T-helper 2 cell (primary cell): ENCODE measurements at regions not wholly inside any gene's neighbourhood (a gene's known extent, or its start where the extent isn't known, plus 50 kb on each side); places are given as distances from the start of the nearest gene placed in this dataset.

Source experiments
- DNase-seq, 5 experiments: peaks; one replicate each; pipeline versions ENCODE4 v3.0.0 to v3.0.0-alpha.2; 2012 to 2022

DNA sequence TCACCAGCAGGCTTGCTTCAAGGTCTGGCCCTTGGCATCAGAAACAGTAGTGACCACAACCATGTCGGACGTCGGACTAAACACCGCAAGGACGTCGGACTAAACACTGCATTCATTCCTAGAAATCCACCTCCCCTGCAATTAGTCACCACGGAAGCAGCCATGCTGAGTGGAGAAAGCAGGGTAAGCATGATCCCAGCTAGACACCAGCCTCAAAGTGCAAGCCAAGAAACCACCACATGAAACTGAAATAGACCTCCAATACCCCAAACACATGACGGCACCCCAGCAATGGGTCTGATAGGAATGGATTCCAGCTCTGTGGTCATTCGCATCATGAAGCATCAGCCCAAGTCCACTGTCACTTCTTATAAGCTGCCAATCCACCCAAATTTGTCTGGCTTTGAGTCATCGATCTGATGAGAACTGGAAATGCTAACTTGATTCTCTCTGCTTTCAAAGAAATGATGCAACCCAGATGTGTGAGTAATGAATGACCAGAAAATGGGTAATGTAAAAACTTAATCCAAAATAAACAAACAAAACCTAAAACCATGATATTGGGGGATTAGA, 348.3 kb upstream of the TMCO5A start:
- no peak for DNase-seq

DNA sequence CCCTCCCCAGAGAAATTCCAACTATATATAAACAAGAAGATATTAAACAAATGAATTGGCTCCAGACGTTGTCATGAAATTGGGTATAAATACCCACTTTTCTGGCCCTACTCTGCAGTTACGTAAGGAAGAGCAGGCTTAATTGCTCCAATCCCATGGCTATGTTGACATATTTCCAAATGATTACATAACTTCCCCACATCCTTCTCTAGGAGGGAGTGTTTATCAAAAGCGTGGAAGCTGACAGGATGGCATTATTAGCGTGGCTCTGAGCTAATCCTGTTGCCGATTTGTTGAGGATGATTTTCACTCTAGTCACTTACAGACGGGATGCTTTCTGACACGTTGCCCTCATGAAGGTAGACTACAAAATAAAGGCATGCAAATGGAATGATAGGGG, 347.5 kb upstream of the TMCO5A start:
- no peak for DNase-seq

DNA sequence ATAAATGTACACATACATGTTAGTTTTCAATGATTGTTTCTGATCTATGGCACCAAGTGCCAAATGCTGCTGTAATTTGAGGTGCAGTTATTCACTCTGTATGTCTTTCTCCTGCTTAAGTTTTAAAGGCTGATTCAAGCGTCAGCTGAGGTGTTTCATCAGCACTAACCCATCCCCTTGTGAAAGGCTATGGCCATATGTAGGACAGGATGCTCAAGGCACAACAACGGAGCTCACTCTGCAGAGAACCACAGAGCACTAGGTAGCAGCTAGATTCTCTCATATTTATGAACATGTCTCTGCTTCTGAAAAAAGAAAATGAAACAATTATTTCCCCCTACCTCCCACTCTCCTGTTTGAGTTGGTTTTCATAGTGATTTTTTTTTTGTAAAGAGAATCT, 340.0 kb upstream of the TMCO5A start:
- DNase-seq: no peak

DNA sequence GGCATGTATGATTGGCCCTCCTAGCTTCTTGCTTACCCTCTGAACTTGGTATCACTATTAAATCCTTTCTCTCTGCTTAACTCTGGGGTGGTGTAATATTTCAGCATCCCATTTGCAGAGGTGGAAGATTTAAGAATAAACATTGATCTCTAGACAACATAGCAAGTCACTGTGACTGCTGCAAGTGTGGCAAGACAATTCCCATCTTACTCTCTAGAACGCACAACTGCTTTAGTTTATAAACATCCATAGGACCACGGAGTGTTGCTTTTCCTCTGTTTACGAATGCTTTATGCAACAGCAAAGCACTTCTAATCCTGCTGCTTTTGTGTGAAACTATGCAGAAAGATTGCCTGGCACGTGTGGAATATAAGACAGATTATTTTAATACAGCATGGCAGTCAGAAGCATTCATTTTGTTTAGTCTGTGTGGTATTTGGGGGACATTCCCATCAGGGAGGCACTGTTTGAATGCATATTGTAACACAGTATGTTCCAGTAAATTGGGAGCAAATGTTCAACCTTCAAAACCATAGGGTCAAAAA, 338.9 kb upstream of the TMCO5A start:
- DNase-seq: no peak

DNA sequence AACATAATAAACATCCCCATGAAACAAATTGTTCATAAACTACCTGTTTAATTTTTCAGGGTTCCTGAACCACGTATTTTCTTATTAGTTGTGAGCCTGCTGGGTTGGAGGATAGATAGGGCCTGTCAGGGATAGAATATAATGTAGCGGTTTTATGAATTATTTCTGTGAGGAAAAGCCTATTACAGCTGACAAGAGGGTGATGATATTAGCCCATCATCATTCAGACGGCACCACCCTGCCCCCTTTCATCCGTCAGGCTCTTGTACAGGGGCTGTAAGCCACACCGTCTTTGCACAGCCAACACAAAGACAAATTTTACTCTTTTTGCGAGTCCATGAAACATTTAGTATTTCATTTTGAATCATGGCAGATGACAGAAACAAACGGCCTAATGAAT, 335.3 kb upstream of the TMCO5A start:
- no peak for DNase-seq

DNA sequence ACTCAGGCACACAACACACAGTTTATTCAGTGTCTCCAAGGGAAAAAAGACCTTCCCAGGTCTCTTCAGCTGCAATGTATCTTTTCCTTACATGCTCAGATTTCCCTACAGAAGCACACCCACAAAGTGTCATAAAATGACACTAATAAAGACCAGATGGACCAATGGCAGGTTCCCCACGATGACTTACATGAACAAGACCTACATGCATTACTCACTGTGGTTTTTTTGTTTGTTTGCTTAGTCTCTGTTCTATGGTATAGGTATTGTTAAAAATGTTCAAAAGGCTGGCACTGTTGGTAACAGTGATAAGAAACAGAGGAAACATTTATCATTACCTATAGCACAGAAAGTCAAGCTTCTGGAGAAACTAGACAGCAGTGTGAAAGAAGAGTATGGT, 318.2 kb upstream of the TMCO5A start:
- no peak for DNase-seq

DNA sequence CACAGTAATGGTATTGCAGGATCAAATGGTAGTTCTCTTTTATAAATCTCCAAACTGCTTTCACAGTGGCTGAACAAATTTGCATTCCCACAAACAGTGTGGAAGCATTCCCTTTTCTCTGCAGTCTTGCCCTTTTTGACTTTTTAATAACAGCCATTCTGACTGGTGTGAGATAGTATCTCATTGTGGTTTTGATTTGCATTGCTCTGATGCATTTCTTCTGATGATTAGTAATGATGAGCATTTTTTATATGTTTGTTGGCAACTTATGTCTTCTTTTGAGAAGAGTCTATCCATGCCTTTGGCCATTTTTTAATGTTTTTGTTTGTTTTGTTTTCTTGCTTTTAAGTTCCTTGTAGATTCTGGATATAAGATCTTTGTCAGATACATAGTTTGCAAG, 316.1 kb upstream of the TMCO5A start:
- no peak for DNase-seq

DNA sequence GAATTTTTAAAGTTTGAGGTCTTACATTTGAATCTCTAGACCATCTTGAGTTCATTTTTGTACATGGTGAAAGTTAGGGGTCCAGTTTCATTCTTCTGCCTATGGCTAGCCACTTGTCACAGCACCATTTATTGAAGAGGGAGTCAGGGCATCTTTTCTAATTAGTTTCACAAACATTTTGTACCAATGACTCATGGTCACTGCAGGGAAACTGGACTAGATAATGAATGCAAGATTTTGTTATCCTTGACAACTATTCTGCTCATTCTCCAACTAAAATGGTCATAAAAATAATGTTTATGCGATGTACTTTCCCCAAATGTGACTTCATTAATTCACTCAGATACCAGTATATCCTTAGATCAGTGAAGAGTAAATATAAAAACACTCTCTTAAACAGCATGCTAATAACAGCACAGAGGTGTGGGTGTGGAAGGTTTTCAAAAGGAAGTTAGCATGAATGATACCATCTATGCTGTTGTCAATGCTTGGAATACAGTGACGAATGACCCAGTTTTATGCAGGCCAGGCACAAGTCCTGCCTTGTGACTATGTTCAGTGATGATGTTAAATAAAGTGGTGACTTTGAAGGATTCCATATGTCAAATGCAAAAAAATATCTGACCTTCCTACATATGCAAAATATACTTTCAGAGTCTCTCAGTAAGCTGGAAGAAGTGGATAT, 314.9 kb upstream of the TMCO5A start:
- no peak for DNase-seq

DNA sequence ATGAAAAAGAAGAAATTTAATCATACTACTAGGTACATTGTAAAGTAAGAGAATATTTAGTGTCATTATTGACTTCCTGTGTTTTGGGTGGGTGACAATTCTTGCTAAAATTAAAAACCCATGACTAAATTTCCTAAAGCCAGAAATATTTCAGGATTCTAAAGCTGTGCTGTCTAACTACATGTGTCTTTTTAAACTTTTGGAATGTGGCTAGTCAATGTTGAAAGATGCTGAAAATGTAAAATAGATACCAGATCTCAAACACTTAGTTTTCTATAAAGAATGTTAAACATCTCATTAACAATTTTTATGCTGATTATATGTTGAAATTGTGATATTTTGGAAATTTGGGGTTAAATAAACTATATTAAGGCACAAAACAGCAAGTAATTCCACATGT, 308.9 kb upstream of the TMCO5A start:
- no peak for DNase-seq

DNA sequence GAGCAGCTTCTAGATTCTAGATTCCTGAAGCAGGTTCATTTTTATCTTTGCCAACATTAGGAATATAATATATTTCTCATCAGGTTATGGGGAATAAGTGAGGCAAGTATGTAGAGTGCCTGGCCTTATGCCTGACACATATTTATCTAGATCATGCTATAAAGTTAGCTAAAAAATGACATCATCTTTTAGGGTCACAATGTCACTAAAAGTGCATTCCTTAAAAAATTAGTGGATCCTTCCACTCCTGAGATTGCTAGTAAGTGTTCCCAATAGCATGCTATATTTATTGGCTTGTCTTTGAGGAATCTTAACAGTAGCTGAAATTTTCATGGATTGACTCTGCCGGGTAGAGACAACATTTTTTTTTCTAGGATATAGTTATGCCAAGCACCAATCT, 305.9 kb upstream of the TMCO5A start:
- DNase-seq: no peak

DNA sequence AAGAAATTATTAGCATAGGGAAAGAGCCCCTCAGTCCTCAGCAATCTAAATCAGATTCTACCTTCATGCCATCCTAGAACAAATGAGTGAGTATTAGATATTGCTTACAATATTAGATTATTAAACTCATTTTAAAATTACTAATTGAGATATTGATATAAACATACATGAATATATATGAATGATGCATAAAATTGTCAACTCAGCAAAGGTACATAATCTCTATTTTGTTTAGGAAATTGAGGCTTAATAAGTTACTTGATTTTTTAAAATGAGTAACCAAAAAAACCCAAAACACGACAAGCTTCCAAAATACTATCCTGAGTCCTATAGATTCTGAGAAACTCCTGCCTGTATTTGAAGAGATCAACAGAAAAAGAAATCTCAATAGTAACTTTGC, 297.7 kb upstream of the TMCO5A start:
- DNase-seq: no peak

DNA sequence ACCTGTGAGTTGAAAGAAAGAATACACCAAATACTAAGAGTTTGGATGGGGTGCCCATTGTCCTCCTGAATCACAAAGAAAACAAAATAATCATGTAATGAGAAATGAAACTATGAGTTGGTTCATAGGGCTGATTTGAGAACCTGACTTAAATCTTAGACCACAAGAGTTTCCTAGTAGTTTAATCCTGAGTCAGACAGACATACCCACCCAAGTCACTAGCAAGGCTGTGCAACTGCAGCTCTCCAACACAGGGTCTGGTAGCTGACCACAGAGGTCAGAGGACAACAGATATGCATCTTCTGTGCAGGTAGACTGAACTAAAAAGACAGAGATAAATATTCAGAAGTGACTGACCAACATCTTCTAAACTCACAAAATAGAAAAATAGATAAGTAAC, 296.3 kb upstream of the TMCO5A start:
- peak in 1 of 5 experiments; percentile 2 for DNase-seq

DNA sequence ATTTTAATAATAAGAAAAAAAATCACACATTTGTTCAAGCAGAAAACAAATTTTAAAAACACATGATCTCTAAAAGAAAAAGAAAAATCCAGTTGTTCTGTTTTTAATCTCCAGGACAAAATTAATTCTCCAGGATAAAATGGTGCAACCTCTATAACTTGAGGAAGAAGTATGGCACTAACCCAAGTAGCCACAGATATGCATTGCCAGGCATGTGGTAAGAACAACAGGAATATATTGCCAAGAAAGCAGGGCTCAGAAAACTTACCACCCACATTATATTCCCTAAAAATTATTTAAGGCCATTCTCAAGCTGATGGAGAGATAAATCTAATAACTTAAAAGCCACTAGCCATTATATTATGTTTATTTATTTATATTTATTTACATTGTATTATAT, 295.7 kb upstream of the TMCO5A start:
- no peak for DNase-seq

DNA sequence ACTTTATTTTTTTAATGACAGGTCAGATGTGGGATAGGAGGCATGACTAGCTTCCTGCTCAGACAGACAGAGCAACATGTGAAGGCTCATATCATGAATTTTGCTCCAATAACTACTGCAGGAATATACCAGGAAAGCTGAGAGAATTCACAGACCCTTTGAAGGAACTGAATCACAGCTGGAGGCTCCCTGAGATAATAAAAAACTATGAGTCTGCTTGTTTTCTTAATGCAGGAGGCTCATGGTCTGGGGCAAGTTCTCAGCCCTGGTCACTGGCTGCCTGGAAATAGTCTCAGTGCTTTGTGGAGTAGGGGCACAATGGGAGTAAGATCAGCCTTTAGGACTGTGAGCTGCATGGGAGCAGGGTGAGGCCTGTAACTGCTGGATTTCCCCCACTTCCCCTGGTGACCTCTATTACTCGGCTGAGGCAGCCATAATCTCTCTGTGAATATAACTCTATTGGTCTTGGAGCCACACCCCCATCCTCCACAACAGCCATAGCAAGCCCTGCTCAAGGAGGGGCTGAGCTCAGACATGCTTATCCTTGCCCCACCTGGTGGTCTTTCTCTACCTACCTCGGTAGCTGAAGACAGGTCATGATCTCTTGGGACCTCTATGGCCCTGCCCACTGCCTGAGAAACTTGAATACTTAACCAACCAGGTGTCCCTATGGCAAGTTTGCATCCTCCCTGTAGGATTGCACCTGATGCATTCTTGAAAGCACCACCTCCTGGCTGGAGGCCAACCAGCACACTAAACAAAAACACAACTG, 281.6 kb upstream of the TMCO5A start:
- no peak for DNase-seq

DNA sequence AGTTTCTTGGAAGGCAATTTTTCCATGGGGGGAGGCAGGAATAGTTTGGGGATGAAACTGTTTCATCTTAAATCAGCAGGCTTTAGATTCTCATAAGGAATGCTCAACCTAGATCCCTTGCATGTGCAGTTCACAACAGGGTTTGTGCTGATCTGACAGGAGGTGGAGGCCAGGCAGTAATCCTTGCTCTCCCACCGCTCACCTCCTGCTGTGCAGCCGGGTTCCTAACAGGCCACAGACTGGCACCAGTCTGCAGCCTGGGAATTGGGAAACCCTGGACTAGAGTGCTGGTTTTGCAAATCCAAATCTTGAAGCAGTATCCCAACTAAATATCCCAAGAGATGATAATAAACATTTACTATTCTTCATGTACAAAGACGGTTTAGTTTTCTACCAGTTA, 256.3 kb upstream of the TMCO5A start:
- no peak for DNase-seq

DNA sequence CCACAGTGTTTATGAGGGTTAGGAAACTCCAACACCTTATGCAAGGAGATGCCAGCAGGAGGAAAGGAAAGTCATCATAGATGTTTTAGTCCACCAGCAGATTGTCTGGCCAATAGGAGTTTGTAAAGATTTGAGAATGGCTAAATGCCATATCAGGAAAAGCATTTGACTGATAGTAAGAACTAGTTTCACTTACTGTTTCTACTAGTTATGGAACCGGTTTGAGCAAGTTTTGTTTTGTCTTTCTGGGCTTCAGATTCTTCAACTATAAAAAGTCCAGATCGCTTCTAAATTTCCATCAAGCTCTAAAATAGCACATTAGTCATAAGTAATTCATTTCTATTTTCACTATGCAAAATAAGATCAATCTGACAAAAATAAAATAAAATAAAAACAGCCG, 254.8 kb upstream of the TMCO5A start:
- no peak for DNase-seq

DNA sequence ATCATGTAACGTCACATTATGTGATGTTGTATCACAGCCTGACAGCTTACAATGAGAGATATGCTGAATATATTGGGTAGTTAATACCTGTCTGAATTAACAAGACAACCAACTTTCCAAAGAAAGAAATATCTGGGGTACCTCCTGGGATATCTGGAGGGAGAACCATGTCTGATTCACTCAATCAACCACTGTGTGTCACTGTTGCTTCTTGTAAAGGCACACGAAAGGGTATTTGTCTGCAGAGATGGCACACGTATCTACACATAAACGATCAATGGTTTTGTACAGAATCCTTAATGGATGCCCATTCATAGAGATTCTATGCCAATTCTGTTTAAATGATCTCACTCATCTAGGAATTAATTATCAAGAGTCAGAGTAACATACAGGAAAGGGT, 252.1 kb upstream of the TMCO5A start:
- DNase-seq: no peak

DNA sequence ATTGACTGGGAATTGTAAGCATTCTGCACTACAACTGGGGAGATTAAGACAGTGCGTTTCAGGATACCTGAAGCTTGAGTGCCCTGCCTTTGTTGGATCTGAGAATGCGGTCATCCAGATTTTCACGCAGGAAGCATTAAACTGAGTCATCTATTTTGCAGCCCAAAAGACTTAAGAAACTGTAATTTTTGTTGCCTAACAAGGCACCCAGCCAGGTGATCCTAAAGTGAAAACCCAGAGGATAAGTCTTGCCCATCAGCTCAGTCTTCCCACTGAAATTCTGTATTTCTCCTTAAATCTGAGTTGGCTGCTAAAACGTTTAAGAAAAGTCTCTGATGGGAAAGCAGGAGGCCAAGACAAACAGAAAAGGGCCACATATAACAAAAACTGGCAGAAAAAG, 242.5 kb upstream of the TMCO5A start:
- DNase-seq: no peak

DNA sequence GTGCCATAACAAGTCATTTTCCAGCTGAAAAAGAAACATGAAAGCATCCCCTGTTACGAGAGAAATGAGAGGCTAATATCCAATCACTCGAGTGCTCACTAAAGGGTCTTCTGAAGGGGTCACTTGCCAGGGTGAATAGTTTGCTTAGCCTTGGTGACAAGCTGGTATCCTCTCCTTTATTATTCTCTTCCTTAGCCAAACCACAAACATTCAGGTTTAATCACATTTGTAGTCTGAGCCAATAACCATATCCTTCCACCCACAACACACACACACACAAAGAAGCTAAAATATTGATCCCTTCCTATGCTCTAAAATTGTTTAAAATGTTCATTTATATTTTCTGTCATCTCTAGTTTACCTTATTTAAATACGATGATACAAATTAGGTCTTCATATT, 240.5 kb upstream of the TMCO5A start:
- no peak for DNase-seq

DNA sequence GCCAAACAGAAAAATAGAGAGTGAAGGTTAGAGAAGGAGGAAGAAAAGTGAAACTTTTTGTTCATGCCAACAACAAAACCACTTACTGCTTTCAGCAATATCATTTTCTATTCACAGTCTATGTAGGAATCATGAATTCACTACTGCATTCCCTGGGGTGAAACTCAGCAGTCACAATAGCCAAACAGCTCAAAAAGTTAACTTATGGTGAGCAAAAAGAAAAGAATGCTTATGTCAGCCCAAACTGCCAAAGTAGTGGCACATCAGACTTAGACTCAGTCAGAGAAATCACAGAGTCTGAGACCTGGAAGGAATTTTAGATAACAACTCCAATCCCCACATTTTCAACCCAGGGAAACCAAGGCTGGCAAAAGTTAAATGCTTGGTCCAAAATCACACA, 238.7 kb upstream of the TMCO5A start:
- no peak for DNase-seq

DNA sequence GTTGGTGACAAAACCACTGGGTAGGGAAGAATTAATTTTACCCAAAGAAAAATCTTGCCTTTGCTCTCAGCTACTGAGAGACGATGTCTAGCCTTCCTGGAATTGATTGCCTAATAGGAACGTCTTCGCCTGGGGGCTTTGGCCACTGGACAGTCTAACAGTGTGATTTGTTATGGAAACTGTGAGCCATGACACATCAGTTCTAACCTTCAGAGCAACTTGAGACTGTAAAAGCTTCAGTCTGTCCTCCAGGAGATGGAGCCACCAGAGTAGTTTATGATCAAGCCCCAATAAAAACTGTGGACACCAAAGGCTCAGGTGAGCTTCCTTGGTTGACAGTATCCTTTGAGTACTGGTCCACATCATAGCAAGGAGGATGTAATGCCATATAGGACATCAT, 235.8 kb upstream of the TMCO5A start:
- no peak for DNase-seq

DNA sequence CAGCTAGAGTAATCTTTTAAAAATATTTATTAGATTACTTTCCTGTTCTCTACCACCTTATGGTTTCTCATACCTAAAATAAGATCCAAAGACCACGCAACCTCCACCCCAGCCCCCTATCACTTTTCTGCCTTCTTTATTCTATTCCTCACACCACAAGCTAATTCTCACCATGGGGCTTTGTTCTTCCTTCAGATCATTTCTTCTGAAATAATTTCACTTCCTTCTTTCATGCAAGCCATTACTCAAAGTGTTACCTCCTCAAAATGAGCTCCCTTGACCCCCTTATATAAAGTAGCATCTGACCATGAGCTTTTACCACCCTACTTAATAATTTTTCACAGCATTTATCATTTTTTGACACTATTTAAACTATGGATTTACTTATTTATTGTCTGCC, 233.2 kb upstream of the TMCO5A start:
- DNase-seq: no peak

DNA sequence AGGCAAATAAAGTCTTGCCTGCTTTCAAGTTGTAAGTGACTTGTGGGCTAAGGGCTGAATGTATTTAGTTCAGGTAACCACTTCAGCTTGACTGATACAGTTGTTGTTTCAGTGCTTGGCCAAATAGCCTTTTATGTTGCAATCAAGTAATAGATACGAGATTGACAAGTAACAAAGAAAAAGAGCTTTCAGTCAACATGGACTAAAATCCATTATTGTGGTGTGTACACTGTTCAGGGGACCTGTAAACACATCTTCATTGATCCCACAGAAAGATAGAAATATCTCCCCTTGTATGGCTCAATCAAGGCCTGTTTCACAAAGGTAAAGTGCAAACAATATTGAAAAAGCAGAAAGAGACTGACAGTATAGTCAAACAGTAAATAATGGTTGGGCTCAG, 224.8 kb upstream of the TMCO5A start:
- no peak for DNase-seq

DNA sequence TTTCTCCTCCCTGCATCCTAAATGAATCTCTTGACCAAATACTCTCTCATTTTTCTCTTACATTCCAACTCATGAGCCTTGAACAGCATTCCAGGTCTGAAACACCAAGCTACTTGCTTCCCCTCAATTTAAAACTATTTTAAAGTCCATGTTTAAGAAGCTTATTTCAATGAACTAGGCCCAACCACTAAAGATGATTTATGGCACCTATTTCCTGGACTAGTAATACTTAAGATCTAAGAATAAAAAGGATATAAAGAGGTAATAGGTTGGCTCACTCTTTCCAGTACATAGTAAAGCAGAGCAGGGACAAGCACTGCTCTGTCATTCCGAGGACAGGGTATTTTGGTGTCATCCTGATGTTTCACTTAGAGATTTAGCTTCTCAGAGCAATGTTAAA, 219.3 kb upstream of the TMCO5A start:
- no peak for DNase-seq
